ENCODE measurements at regions not wholly inside any gene's neighbourhood (a gene's known extent, or its start where the extent isn't known, plus 50 kb on each side); places are given as distances from the start of the nearest gene placed in this dataset.

DNA sequence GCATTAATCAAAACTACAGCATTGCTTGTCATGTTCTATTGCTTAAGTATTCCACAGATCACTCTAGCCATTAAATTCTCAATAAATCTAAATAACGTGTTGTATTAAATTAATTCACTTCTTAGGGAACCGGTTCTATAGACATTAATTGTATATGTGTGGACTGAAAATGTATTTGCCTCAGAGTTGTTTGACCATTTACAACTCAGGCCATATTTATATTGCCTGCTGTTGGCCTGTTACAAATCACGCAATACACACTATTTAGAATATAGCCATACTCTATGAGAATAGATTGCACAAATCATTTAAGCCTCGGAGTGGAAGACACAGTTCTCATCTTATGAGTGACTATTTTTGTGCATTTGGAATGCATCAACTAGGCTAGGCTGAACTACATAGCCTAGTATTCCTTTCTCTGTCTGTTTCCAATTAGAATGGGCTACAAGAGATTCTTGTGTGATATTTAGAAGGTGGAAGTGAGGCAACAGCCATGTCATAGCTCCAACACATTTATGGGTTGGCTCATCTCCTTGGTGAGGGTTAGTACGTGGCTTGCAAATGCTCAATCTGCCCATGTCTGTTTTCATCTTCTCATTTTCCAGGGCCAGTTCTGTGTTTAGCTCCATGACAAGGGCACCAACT, 1116.1 kb downstream of the PCDH9 start:
- no peaks in the 10 kb centered on the region for H4K20me1 ChIP-seq (ENCODE audit: insufficient read depth, poor library complexity, severe bottlenecking)
- no peak overlapping the region for H2AFZ ChIP-seq
- no peaks in the 10 kb centered on the region for H3K27me3 ChIP-seq
- no peak for DNase-seq (ENCODE audit: low spot score)
- no peaks in the 10 kb centered on the region for H3K9me2 ChIP-seq (replicated peaks; ENCODE audit: insufficient read depth)
- H3K27ac ChIP-seq, result no peak overlapping the region
- no peak for TF ChIP-seq EZH2 (IDR thresholded peaks at IDR 0.05; ENCODE audit: borderline replicate concordance)
- no peak for TF ChIP-seq EZH2phosphoT487 (IDR thresholded peaks at IDR 0.05; ENCODE audit: low read depth, severe bottlenecking, unreplicated experiment)
- TF ChIP-seq, protein P1, sequence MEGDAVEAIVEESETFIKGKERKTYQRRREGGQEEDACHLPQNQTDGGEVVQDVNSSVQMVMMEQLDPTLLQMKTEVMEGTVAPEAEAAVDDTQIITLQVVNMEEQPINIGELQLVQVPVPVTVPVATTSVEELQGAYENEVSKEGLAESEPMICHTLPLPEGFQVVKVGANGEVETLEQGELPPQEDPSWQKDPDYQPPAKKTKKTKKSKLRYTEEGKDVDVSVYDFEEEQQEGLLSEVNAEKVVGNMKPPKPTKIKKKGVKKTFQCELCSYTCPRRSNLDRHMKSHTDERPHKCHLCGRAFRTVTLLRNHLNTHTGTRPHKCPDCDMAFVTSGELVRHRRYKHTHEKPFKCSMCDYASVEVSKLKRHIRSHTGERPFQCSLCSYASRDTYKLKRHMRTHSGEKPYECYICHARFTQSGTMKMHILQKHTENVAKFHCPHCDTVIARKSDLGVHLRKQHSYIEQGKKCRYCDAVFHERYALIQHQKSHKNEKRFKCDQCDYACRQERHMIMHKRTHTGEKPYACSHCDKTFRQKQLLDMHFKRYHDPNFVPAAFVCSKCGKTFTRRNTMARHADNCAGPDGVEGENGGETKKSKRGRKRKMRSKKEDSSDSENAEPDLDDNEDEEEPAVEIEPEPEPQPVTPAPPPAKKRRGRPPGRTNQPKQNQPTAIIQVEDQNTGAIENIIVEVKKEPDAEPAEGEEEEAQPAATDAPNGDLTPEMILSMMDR (IDR thresholded peaks at IDR 0.05; ENCODE audit: poor library complexity), result no peak
- no peak overlapping the region for H3K4me2 ChIP-seq
- no peak overlapping the region for H3K4me3 ChIP-seq
- H3K36me3 ChIP-seq (replicated peaks; ENCODE audit: insufficient read depth, low read depth), result no peaks in the 10 kb centered on the region
- H3K4me1 ChIP-seq (ENCODE audit: insufficient read depth), result no peaks in the 10 kb centered on the region
- no peaks in the 10 kb centered on the region for H3K79me2 ChIP-seq
- H3K9me3 ChIP-seq (ENCODE audit: low read depth), result no peaks in the 10 kb centered on the region
- 74% methylated on average over 5 of the region's 5 CpGs for WGBS (ENCODE audit: low lambda C conversion rate, missing lambda C conversion rate)

DNA sequence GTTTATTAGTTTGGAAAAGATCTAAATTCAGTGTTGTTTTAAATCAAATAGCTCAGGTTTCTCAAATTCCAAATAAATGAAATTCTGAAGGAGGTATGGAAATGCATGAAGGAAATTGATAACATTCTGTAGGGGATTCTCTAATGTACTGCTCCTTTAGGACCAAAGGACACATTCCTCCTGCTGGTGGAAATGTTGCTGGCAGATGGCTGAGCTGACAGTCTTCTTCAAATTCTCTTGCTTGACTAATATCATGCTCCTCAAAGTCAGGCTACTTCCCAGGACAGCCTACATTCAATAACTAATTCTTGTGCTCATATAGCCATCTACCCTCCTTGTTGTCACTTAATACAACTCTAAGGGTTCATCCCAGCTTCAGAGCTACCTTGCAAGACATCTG, 1118.5 kb downstream of the PCDH9 start:
- no peaks in the 10 kb centered on the region for H3K27me3 ChIP-seq
- H3K9me3 ChIP-seq (ENCODE audit: low read depth), result no peaks in the 10 kb centered on the region
- H4K20me1 ChIP-seq (ENCODE audit: insufficient read depth, poor library complexity, severe bottlenecking), result no peaks in the 10 kb centered on the region
- TF ChIP-seq, protein P1 (IDR thresholded peaks at IDR 0.05; ENCODE audit: poor library complexity), result no peak
- TF ChIP-seq EZH2 (IDR thresholded peaks at IDR 0.05; ENCODE audit: borderline replicate concordance), result no peak
- TF ChIP-seq EZH2phosphoT487 (IDR thresholded peaks at IDR 0.05; ENCODE audit: low read depth, severe bottlenecking, unreplicated experiment), result no peak
- no peak overlapping the region for H3K4me3 ChIP-seq
- H3K4me1 ChIP-seq (ENCODE audit: insufficient read depth), result no peaks in the 10 kb centered on the region
- no peak for DNase-seq (ENCODE audit: low spot score)
- no peaks in the 10 kb centered on the region for H3K9me2 ChIP-seq (replicated peaks; ENCODE audit: insufficient read depth)
- no peaks in the 10 kb centered on the region for H3K79me2 ChIP-seq
- no peaks in the 10 kb centered on the region for H3K36me3 ChIP-seq (replicated peaks; ENCODE audit: insufficient read depth, low read depth)
- H3K4me2 ChIP-seq, result no peak overlapping the region
- H2AFZ ChIP-seq, result no peak overlapping the region
- no peak overlapping the region for H3K27ac ChIP-seq

DNA sequence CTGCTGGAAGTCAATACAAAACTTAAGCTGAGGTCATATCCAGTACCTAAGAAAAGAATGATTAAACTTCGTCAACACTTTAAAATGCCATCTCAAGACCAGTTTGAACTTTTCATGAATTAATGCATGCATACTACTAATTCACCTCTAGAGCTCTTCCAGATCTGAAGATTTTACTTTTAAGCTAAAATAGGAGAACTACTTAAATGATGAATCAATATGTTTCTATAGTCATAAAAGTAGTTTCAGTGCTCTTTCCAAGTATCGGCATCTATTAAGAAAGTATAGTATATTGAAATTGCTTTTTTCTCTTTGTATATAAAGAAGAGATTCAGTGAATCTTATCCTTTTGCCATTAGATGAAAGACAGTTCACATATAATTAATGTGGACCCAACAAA, 1123.9 kb downstream of the PCDH9 start:
- Histone ChIP-seq H3K4me3 (no peak overlapping the region), H4K20me1 (ENCODE audit: insufficient read depth, poor library complexity, severe bottlenecking) (no peaks in the 10 kb centered on the region), H3K27me3 (no peaks in the 10 kb centered on the region), H3K9me2 (replicated peaks; ENCODE audit: insufficient read depth) (no peaks in the 10 kb centered on the region), H2AFZ (no peak overlapping the region), H3K4me1 (ENCODE audit: insufficient read depth) (no peaks in the 10 kb centered on the region), H3K9me3 (ENCODE audit: low read depth) (no peaks in the 10 kb centered on the region), H3K4me2 (no peak overlapping the region), H3K27ac (no peak overlapping the region), H3K36me3 (replicated peaks; ENCODE audit: insufficient read depth, low read depth) (no peaks in the 10 kb centered on the region), H3K79me2 (no peaks in the 10 kb centered on the region)
- DNase-seq (ENCODE audit: low spot score), result no peak
- TF ChIP-seq EZH2 (IDR thresholded peaks at IDR 0.05; ENCODE audit: borderline replicate concordance), result no peak
- TF ChIP-seq EZH2phosphoT487 (IDR thresholded peaks at IDR 0.05; ENCODE audit: low read depth, severe bottlenecking, unreplicated experiment), result no peak
- TF ChIP-seq, protein P1 (IDR thresholded peaks at IDR 0.05; ENCODE audit: poor library complexity), result no peak
- 98% methylated on average over 2 of the region's 2 CpGs for WGBS (ENCODE audit: low lambda C conversion rate, missing lambda C conversion rate)

DNA sequence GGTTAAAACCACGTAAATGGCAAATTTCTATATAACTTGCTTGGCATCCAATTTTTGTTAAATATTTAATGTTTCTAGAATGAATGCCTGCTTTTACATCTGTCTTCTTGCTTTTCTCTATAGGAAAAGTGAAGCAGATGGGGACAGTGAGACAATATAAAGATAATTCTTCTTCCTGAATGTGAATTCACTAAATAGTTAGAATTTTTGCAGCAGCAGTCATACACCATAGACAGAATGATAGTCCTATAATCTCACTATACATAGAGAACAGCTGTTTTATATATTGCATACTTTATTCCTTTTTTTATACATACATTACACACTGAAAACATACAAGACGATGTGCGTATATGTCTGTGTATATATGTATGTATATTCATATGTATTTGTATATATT, 1127.3 kb downstream of the PCDH9 start:
- Histone ChIP-seq H3K79me2 (no peaks in the 10 kb centered on the region), H3K4me2 (no peak overlapping the region), H3K4me1 (ENCODE audit: insufficient read depth) (no peaks in the 10 kb centered on the region), H3K27ac (no peak overlapping the region), H3K9me2 (replicated peaks; ENCODE audit: insufficient read depth) (no peaks in the 10 kb centered on the region), H3K36me3 (replicated peaks; ENCODE audit: insufficient read depth, low read depth) (no peaks in the 10 kb centered on the region), H2AFZ (no peak overlapping the region), H3K4me3 (no peak overlapping the region), H4K20me1 (ENCODE audit: insufficient read depth, poor library complexity, severe bottlenecking) (no peaks in the 10 kb centered on the region), H3K9me3 (ENCODE audit: low read depth) (no peaks in the 10 kb centered on the region), H3K27me3 (no peaks in the 10 kb centered on the region)
- DNase-seq (ENCODE audit: low spot score), result no peak
- TF ChIP-seq, protein P1 (IDR thresholded peaks at IDR 0.05; ENCODE audit: poor library complexity), result no peak
- no peak for TF ChIP-seq EZH2phosphoT487 (IDR thresholded peaks at IDR 0.05; ENCODE audit: low read depth, severe bottlenecking, unreplicated experiment)
- TF ChIP-seq EZH2 (IDR thresholded peaks at IDR 0.05; ENCODE audit: borderline replicate concordance), result no peak
- 94% methylated on average over 3 of the region's 3 CpGs for WGBS (ENCODE audit: low lambda C conversion rate, missing lambda C conversion rate)

Data from hepatocyte (in vitro differentiated cells).